ENCODE measurements at regions not wholly inside any gene's neighbourhood (a gene's known extent, or its start where the extent isn't known, plus 50 kb on each side); places are given as distances from the start of the nearest gene placed in this dataset.

GRCh38 chr7:130943336-130943901 is 209.4 kb upstream of the KLF14 start:
- CTCF ChIA-PET = interaction anchor here (0.8 to 1.8 kb wide), 7 partner anchors 14 to 47 kb away, joined by 3 to 10 read pairs (median 4); no protein-coding TSS in a partner anchor
- Mint-ChIP-seq H3K27ac (peak overlapping the region; percentile 96 to 97), H3K27me3 (no peaks in the 10 kb centered on the region), H3K9me3 (no peaks in the 10 kb centered on the region), H3K4me3 (peak overlapping the region; percentile 84 to 87 (median 84)), H3K4me1 (peaks cover 95 to 100% (median 96%) of the 10 kb centered on the region in 3 donors), H3K36me3 (peaks cover 70% of the 10 kb centered on the region)
- DNase-seq = peak in 3 of 35 experiments; percentile 23 to 76 (median 35)
- ATAC-seq (replicated peaks in 1 of 4) = peak; percentile 39 to 65 (median 49)
- POLR2A ChIA-PET = interaction anchor here in 1 of 2 donors (1.3 to 5.0 kb wide), 3 partner anchors 15 to 30 kb away, joined by 4 to 92 read pairs (median 11); no protein-coding TSS in a partner anchor
- Histone ChIP-seq H3K27ac (ENCODE audit: low read length) (peak overlapping the region; percentile 90), H3K4me3 (ENCODE audit: control insufficient read depth in 1 of 2, extremely low read depth in 1 of 2, low read length in 1 of 2) (peak overlapping the region in 1 of 2 donors; percentile 53), H3K36me3 (ENCODE audit: control insufficient read depth in 2 of 2, extremely low read depth in 1 of 2, insufficient read depth in 1 of 2, low read length in 1 of 2) (peaks cover 2 to 8% of the 10 kb centered on the region in 2 donors), H3K4me1 (ENCODE audit: control insufficient read depth in 1 of 2, extremely low read depth in 1 of 2, insufficient read depth in 2 of 2, low read length in 2 of 2) (peaks cover 0 to 49% of the 10 kb centered on the region in 2 experiments), H3K9me3 (no peaks in the 10 kb centered on the region), H3K27me3 (replicated peaks in 1 of 2; ENCODE audit: control insufficient read depth in 2 of 2, extremely low read depth in 1 of 2, insufficient read depth in 2 of 2, low read length in 1 of 2) (no peaks in the 10 kb centered on the region)
- WGBS (ENCODE audit: insufficient coverage) = no CpG with 5 or more reads among the region's 9 CpGs

DNA sequence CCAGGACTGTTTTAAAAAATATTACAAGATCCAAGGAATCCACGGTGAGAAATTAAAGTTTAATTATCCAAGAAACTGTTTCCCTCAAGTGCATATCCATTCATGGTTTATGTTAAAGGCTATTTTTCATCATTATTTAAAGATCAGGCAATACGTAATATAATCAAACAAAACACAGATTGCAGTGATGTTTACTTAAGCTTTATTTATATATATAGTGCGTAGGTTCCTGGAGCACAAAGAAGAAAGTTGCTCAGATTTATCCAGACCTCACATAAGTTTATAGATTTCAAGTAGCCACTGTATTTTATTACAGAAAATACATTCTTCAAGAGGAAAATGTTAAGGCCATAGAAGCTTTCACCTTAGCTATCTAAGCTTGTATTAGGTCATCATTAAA is 210.0 kb upstream of the KLF14 start:
- Mint-ChIP-seq H3K4me1 (peaks cover 93 to 95% (median 94%) of the 10 kb centered on the region in 3 donors), H3K27ac (peak overlapping the region; percentile 96 to 97), H3K36me3 (peaks cover 70% of the 10 kb centered on the region), H3K27me3 (no peaks in the 10 kb centered on the region), H3K9me3 (no peaks in the 10 kb centered on the region), H3K4me3 (peak overlapping the region; percentile 84 to 87 (median 84))
- no peak for DNase-seq
- POLR2A ChIA-PET = interaction anchor here (0.5 to 5.0 kb wide), 7 partner anchors 10 to 114 kb away, joined by 3 to 92 read pairs (median 4); no protein-coding TSS in a partner anchor
- ATAC-seq (replicated peaks in 1 of 4) = no peak
- Histone ChIP-seq H3K4me1 (ENCODE audit: control insufficient read depth in 1 of 2, extremely low read depth in 1 of 2, insufficient read depth in 2 of 2, low read length in 2 of 2) (peaks cover 0 to 50% of the 10 kb centered on the region in 2 experiments), H3K9me3 (no peaks in the 10 kb centered on the region), H3K4me3 (ENCODE audit: control insufficient read depth in 1 of 2, extremely low read depth in 1 of 2, low read length in 1 of 2) (peak overlapping the region in 1 of 2 donors; percentile 53), H3K27me3 (replicated peaks in 1 of 2; ENCODE audit: control insufficient read depth in 2 of 2, extremely low read depth in 1 of 2, insufficient read depth in 2 of 2, low read length in 1 of 2) (no peaks in the 10 kb centered on the region), H3K27ac (ENCODE audit: low read length) (peak overlapping the region; percentile 90), H3K36me3 (ENCODE audit: control insufficient read depth in 2 of 2, extremely low read depth in 1 of 2, insufficient read depth in 1 of 2, low read length in 1 of 2) (peaks cover 2 to 8% of the 10 kb centered on the region in 2 donors)
- no CpG with 5 or more reads among the region's 3 CpGs for WGBS (ENCODE audit: insufficient coverage)
- CTCF ChIA-PET = interaction anchor here (0.6 to 1.8 kb wide), 10 partner anchors 12 to 96 kb away, joined by 3 to 10 read pairs (median 4); no protein-coding TSS in a partner anchor

DNA sequence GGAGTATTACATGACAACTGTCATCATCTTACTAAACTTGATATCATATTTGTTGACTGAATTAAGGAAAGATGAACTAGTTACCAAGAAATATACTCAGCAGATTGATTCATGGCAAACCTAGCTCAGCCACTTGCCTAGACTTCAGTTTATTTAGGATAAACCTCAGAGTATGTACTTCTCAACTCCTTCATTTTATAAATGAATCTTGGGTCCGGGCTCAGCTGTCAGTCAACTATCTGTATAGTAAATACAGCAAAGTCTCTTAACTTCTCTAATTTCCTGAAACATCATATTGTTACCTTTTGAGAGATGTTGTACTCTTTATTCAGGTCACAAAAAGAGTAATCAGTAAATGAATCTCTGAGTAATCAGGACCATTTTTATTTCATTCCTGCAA is 211.0 kb upstream of the KLF14 start:
- Histone ChIP-seq H3K4me1 (ENCODE audit: control insufficient read depth in 1 of 2, extremely low read depth in 1 of 2, insufficient read depth in 2 of 2, low read length in 2 of 2) (peaks cover 0 to 48% of the 10 kb centered on the region in 2 experiments), H3K36me3 (ENCODE audit: control insufficient read depth in 2 of 2, extremely low read depth in 1 of 2, insufficient read depth in 1 of 2, low read length in 1 of 2) (peaks cover 2 to 8% of the 10 kb centered on the region in 2 donors), H3K4me3 (ENCODE audit: control insufficient read depth in 1 of 2, extremely low read depth in 1 of 2, low read length in 1 of 2) (no peak overlapping the region), H3K27ac (ENCODE audit: low read length) (peak overlapping the region; percentile 90), H3K9me3 (no peaks in the 10 kb centered on the region), H3K27me3 (replicated peaks in 1 of 2; ENCODE audit: control insufficient read depth in 2 of 2, extremely low read depth in 1 of 2, insufficient read depth in 2 of 2, low read length in 1 of 2) (no peaks in the 10 kb centered on the region)
- DNase-seq (no peak), ATAC-seq (replicated peaks in 1 of 4) (no peak)
- H3K4me1 Mint-ChIP-seq = peaks cover 85 to 89% (median 85%) of the 10 kb centered on the region in 3 donors
- peak overlapping the region; percentile 4 to 58 (median 34) for H3K4me3 Mint-ChIP-seq
- WGBS (ENCODE audit: insufficient coverage) = no CpG with 5 or more reads among the region's 1 CpG
- POLR2A ChIA-PET = interaction anchor here (0.6 to 5.0 kb wide), 13 partner anchors 9 to 83 kb away, joined by 3 to 92 read pairs (median 4); no protein-coding TSS in a partner anchor
- H3K36me3 Mint-ChIP-seq = peaks cover 66% of the 10 kb centered on the region
- CTCF ChIA-PET = interaction anchor here in 1 of 2 donors (0.7 to 1.8 kb wide), 8 partner anchors 11 to 95 kb away, joined by 3 to 10 read pairs (median 4); no protein-coding TSS in a partner anchor
- peak overlapping the region; percentile 91 to 94 for H3K27ac Mint-ChIP-seq
- H3K27me3 Mint-ChIP-seq = no peaks in the 10 kb centered on the region
- H3K9me3 Mint-ChIP-seq = no peaks in the 10 kb centered on the region

- H3K4me3 Mint-ChIP-seq = peak overlapping the region; percentile 34 to 58 (median 39)
- 60% methylated on average over 4 of the region's 5 CpGs for WGBS (ENCODE audit: insufficient coverage)
- ChIA-PET CTCF (interaction anchor here in 1 of 2 donors (0.7 to 1.8 kb wide), 6 partner anchors 11 to 43 kb away, joined by 3 to 8 read pairs (median 3); no protein-coding TSS in a partner anchor), POLR2A (interaction anchor here (0.6 to 5.0 kb wide), 13 partner anchors 9 to 161 kb away, joined by 3 to 92 read pairs (median 4); no protein-coding TSS in a partner anchor)
- DNase-seq (peak in 1 of 35 experiments; percentile 61), ATAC-seq (replicated peaks in 1 of 4) (peak in 2 of 4 experiments; percentile 9 to 21)
- Histone ChIP-seq H3K36me3 (ENCODE audit: control insufficient read depth in 2 of 2, extremely low read depth in 1 of 2, insufficient read depth in 1 of 2, low read length in 1 of 2) (peaks cover 2 to 8% of the 10 kb centered on the region in 2 donors), H3K27ac (ENCODE audit: low read length) (peak overlapping the region; percentile 90), H3K9me3 (no peaks in the 10 kb centered on the region), H3K4me3 (ENCODE audit: control insufficient read depth in 1 of 2, extremely low read depth in 1 of 2, low read length in 1 of 2) (no peak overlapping the region), H3K4me1 (ENCODE audit: control insufficient read depth in 1 of 2, extremely low read depth in 1 of 2, insufficient read depth in 2 of 2, low read length in 2 of 2) (peaks cover 0 to 50% of the 10 kb centered on the region in 2 experiments), H3K27me3 (replicated peaks in 1 of 2; ENCODE audit: control insufficient read depth in 2 of 2, extremely low read depth in 1 of 2, insufficient read depth in 2 of 2, low read length in 1 of 2) (no peaks in the 10 kb centered on the region)
- peaks cover 64% of the 10 kb centered on the region for H3K36me3 Mint-ChIP-seq
- peaks cover 81 to 85% (median 81%) of the 10 kb centered on the region in 3 donors for H3K4me1 Mint-ChIP-seq
- H3K27me3 Mint-ChIP-seq = no peaks in the 10 kb centered on the region
- peak overlapping the region; percentile 91 to 94 for H3K27ac Mint-ChIP-seq
- H3K9me3 Mint-ChIP-seq = no peaks in the 10 kb centered on the region
Observed at GRCh38 chr7:130945411-130945811, 211.4 kb upstream of the KLF14 start.

DNA sequence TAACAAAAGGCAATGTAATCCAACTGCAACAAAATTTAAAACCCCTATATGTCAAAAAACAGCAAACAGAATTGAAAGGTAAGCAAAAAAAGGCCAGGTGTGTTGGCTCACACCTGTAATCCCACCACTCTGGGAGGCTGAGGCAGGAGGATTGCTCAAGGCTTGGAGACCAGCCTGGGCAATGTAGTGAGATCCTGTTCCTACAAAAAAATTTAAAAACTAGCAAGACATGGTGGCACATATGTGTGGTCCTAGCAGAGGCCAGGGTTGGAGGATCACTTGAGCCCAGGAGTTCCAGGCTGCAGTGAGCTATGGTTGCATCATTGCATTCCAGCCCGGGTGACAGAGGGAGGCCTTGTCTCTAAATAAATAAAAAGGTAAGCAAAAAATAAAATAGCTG is 212.1 kb upstream of the KLF14 start:
- ChIA-PET POLR2A (interaction anchor here (0.6 to 5.0 kb wide), 13 partner anchors 8 to 160 kb away, joined by 3 to 92 read pairs (median 4); no protein-coding TSS in a partner anchor), CTCF (interaction anchor here (0.5 to 3.7 kb wide), 11 partner anchors 8 to 476 kb away, joined by 3 to 27 read pairs (median 4); no protein-coding TSS in a partner anchor)
- Histone ChIP-seq H3K4me1 (ENCODE audit: control insufficient read depth in 1 of 2, extremely low read depth in 1 of 2, insufficient read depth in 2 of 2, low read length in 2 of 2) (peaks cover 0 to 53% of the 10 kb centered on the region in 2 experiments), H3K27me3 (replicated peaks in 1 of 2; ENCODE audit: control insufficient read depth in 2 of 2, extremely low read depth in 1 of 2, insufficient read depth in 2 of 2, low read length in 1 of 2) (no peaks in the 10 kb centered on the region), H3K4me3 (ENCODE audit: control insufficient read depth in 1 of 2, extremely low read depth in 1 of 2, low read length in 1 of 2) (no peak overlapping the region), H3K27ac (ENCODE audit: low read length) (peak overlapping the region; percentile 90), H3K36me3 (ENCODE audit: control insufficient read depth in 2 of 2, extremely low read depth in 1 of 2, insufficient read depth in 1 of 2, low read length in 1 of 2) (peaks cover 2 to 12% of the 10 kb centered on the region in 2 donors), H3K9me3 (no peaks in the 10 kb centered on the region)
- 60% methylated on average over 1 of the region's 1 CpG for WGBS (ENCODE audit: insufficient coverage)
- DNase-seq = no peak
- Mint-ChIP-seq H3K27ac (peak overlapping the region; percentile 91 to 94), H3K36me3 (peaks cover 57% of the 10 kb centered on the region), H3K27me3 (no peaks in the 10 kb centered on the region), H3K9me3 (no peaks in the 10 kb centered on the region), H3K4me3 (peak overlapping the region; percentile 31 to 39 (median 34)), H3K4me1 (peaks cover 74 to 78% (median 74%) of the 10 kb centered on the region in 3 donors)
- ATAC-seq (replicated peaks in 1 of 4) = no peak

Measured in T-cell (primary cell).